ENCODE measurements at regions not wholly inside any gene's neighbourhood (a gene's known extent, or its start where the extent isn't known, plus 50 kb on each side); places are given as distances from the start of the nearest gene placed in this dataset.

DNA sequence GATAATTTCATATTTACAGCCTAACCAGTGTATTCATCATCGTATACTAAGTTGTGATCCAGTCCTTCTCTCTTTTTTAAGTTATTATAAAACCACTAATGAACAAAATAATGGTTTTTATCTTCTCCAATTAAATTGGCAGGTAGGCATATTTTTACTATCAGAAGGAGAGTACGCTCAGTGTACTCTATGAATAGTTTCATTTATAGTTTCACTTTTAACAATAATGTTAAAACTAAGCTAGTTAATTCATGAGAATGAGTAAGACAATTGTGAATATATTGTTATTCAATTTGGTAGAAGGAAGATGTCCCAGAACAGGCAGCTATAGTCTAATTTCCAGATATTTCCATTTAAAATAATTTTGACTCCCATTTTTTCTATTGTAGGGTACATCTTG lies 277.1 kb downstream of the RASSF9 start:
- TF ChIP-seq, protein P1, sequence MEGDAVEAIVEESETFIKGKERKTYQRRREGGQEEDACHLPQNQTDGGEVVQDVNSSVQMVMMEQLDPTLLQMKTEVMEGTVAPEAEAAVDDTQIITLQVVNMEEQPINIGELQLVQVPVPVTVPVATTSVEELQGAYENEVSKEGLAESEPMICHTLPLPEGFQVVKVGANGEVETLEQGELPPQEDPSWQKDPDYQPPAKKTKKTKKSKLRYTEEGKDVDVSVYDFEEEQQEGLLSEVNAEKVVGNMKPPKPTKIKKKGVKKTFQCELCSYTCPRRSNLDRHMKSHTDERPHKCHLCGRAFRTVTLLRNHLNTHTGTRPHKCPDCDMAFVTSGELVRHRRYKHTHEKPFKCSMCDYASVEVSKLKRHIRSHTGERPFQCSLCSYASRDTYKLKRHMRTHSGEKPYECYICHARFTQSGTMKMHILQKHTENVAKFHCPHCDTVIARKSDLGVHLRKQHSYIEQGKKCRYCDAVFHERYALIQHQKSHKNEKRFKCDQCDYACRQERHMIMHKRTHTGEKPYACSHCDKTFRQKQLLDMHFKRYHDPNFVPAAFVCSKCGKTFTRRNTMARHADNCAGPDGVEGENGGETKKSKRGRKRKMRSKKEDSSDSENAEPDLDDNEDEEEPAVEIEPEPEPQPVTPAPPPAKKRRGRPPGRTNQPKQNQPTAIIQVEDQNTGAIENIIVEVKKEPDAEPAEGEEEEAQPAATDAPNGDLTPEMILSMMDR (conservative IDR thresholded peaks at IDR 0.05): no peak
- TF ChIP-seq EZH2 (IDR thresholded peaks at IDR 0.05; ENCODE audit: low read depth): no peak

All from PC-9 (cell line).